Activated CD4-positive, alpha-beta memory T cell treated with anti-CD3 and anti-CD28 coated beads for 36 hours (primary cell): ENCODE measurements at regions not wholly inside any gene's neighbourhood (a gene's known extent, or its start where the extent isn't known, plus 50 kb on each side); places are given as distances from the start of the nearest gene placed in this dataset.
"Not testable (repeated sequence)": the region's sequence is repeated elsewhere in the genome, so short reads cannot be mapped to it uniquely, and the experiment has no call there.

Experiments
- CTCF ChIA-PET: fragments of 350-600 bp; sonication (Branson Sonifier 250); formaldehyde crosslinking; loops from one replicate; lab custom pipeline; 2021; ENCODE audit warnings: antibody characterized with exemption, inconsistent platforms; lab: Charles Lee
- POLR2A ChIA-PET: fragments of 350-600 bp; sonication (Branson Sonifier 250); formaldehyde crosslinking; loops from one replicate; lab custom pipeline; 2021; ENCODE audit warnings: antibody characterized with exemption; lab: Charles Lee
- DNase-seq: peaks from one replicate; pipeline ENCODE4 v3.0.0-alpha.2; 2020
- H3K27ac Mint-ChIP-seq: one replicate; pipeline ENCODE4 v1.8.0; 2021; ENCODE audit warnings: mixed read lengths
- H3K27me3 Mint-ChIP-seq: one replicate; pipeline ENCODE4 v1.8.0; 2021; ENCODE audit warnings: mixed read lengths
- H3K36me3 Mint-ChIP-seq: one replicate; pipeline ENCODE4 v1.8.0; 2021; ENCODE audit warnings: mixed read lengths
- H3K4me1 Mint-ChIP-seq: one replicate; pipeline ENCODE4 v1.8.0; 2021; ENCODE audit warnings: low read depth, mixed read lengths
- H3K4me3 Mint-ChIP-seq: one replicate; pipeline ENCODE4 v1.8.0; 2021; ENCODE audit warnings: mild to moderate bottlenecking, mixed read lengths
- H3K9me3 Mint-ChIP-seq: one replicate; pipeline ENCODE4 v1.8.0; 2021; ENCODE audit warnings: mixed read lengths
- intact Hi-C: fragments of 100-400 bp; cut with micrococcal nuclease; formaldehyde crosslinking; loops from one replicate; pipeline ENCODE4 v1.15.1; 2023

GRCh38 chr6:4412077-4412476 is 276.7 kb upstream of the ECI2 start:
- Mint-ChIP-seq H3K4me3 (no peak overlapping the region), H3K4me1 (no peaks in the 10 kb centered on the region), H3K27me3 (peaks cover 5% of the 10 kb centered on the region), H3K36me3 (no peaks in the 10 kb centered on the region), H3K9me3 (no peaks in the 10 kb centered on the region), H3K27ac (no peak overlapping the region)
- POLR2A ChIA-PET, result no interaction called here
- no peak for DNase-seq
- CTCF ChIA-PET, result no interaction called here
- intact Hi-C loops, result no loop called here

DNA sequence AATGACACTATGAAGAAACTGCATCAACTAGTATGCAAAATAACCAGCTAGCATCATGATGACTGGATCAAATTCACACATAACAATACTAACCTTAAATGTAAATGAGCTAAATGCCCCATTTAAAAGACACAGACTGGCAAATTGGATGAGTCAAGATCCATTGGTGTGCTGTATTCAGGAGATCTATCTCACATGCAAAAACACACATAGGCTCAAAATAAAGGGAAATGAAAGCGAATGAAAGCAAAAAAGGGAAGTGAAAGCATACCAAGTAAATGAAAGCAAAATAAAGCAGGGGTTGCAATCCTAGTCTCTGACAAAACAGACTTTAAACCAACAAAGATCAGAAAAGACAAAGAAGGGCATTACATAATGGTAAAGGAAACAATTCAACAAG is 272.3 kb upstream of the ECI2 start:
- H3K27ac Mint-ChIP-seq, CTCF ChIA-PET, H3K36me3 Mint-ChIP-seq, H3K9me3 Mint-ChIP-seq, POLR2A ChIA-PET, intact Hi-C loops, DNase-seq, H3K27me3 Mint-ChIP-seq, H3K4me3 Mint-ChIP-seq, H3K4me1 Mint-ChIP-seq: not testable (repeated sequence)

DNA sequence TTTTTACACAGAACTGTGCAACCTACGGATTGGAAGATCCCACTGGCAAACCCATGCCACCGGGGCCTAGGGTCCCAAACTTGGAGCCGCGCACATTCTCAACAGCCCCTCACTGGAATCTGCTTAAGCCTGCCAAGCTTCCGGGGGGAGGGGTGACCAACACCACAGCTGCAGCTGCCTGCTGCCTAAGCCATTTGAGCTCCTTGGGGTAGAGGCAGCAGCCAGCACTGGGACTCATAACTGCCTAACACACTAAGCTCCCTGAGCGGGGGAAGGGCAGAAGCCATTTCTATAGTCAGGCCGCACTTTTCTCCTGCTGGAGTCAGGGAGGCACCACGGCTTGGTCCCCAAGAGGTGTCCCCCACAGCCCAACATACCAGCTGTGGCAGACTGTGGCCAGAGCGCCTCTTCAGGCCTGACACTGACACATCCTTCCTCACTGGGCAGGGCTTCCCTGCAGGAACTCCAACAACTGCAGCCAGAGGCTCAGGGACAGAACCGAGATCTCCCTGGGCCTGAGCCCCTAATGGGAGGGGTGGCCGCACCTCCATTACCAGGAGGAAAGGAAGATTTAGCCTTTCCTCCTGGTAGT is 270.3 kb upstream of the ECI2 start:
- no peaks in the 10 kb centered on the region for H3K4me1 Mint-ChIP-seq
- no peak overlapping the region for H3K27ac Mint-ChIP-seq
- POLR2A ChIA-PET, result no interaction called here
- H3K4me3 Mint-ChIP-seq, result no peak overlapping the region
- no peaks in the 10 kb centered on the region for H3K36me3 Mint-ChIP-seq
- DNase-seq, result no peak
- CTCF ChIA-PET, result no interaction called here
- no peaks in the 10 kb centered on the region for H3K9me3 Mint-ChIP-seq
- intact Hi-C loops, result no loop called here
- peaks cover 6% of the 10 kb centered on the region for H3K27me3 Mint-ChIP-seq

GRCh38 chr6:4404415-4404814 is 269.0 kb upstream of the ECI2 start:
- Mint-ChIP-seq H3K4me3 (no peak overlapping the region), H3K4me1 (no peaks in the 10 kb centered on the region), H3K36me3 (no peaks in the 10 kb centered on the region), H3K27me3 (peaks cover 6% of the 10 kb centered on the region), H3K9me3 (no peaks in the 10 kb centered on the region), H3K27ac (no peak overlapping the region)
- ChIA-PET POLR2A (no interaction called here), CTCF (no interaction called here)
- DNase-seq, result no peak
- intact Hi-C loops, result no loop called here

DNA sequence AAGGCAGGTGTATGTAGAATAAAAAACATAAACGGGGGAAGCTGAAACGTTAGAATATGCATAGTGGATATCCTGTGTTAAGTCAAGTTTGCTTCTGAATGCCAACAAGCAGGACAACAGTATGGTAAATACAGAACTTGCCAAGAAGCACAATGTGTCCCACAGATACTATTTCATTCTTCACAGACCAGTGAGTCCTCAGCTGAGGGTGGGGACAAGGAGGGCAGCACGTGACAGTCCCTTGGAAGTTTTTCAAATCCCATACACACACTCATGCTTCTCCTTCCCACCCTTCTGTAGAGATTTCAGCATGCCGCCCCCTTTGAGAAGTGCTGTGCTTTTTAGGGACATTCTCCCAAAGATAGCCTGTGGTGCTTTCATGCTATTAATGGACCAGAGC is 268.5 kb upstream of the ECI2 start:
- DNase-seq, result no peak
- ChIA-PET POLR2A (no interaction called here), CTCF (no interaction called here)
- Mint-ChIP-seq H3K27me3 (peaks cover 6% of the 10 kb centered on the region), H3K36me3 (no peaks in the 10 kb centered on the region), H3K9me3 (no peaks in the 10 kb centered on the region), H3K27ac (no peak overlapping the region), H3K4me3 (no peak overlapping the region), H3K4me1 (no peaks in the 10 kb centered on the region)
- intact Hi-C loops, result no loop called here

- Mint-ChIP-seq H3K4me1 (no peaks in the 10 kb centered on the region), H3K27me3 (peaks cover 6% of the 10 kb centered on the region), H3K9me3 (no peaks in the 10 kb centered on the region), H3K4me3 (no peak overlapping the region), H3K27ac (no peak overlapping the region), H3K36me3 (no peaks in the 10 kb centered on the region)
- POLR2A ChIA-PET, result no interaction called here
- intact Hi-C loops, result no loop called here
- DNase-seq, result no peak
- CTCF ChIA-PET, result no interaction called here
Measured at GRCh38 chr6:4403023-4403752, 267.8 kb upstream of the ECI2 start.

- H3K36me3 Mint-ChIP-seq, result no peaks in the 10 kb centered on the region
Measured at GRCh38 chr6:4402477-4402976, 267.2 kb upstream of the ECI2 start.

GRCh38 chr6:4401408-4402368 is 266.3 kb upstream of the ECI2 start:
- ChIA-PET POLR2A (no interaction called here), CTCF (no interaction called here)
- Mint-ChIP-seq H3K27ac (no peak overlapping the region), H3K36me3 (no peaks in the 10 kb centered on the region), H3K27me3 (peaks cover 4% of the 10 kb centered on the region), H3K9me3 (no peaks in the 10 kb centered on the region), H3K4me1 (no peaks in the 10 kb centered on the region), H3K4me3 (no peak overlapping the region)
- intact Hi-C loops, result no loop called here
- DNase-seq, result no peak

More at GRCh38 chr6:4402477-4402976, 267.2 kb upstream of the ECI2 start:
- ChIA-PET POLR2A (no interaction called here), CTCF (no interaction called here)
- no peak overlapping the region for H3K27ac Mint-ChIP-seq
- intact Hi-C loops, result no loop called here
- peaks cover 4% of the 10 kb centered on the region for H3K27me3 Mint-ChIP-seq
- no peak for DNase-seq
- no peaks in the 10 kb centered on the region for H3K4me1 Mint-ChIP-seq
- H3K4me3 Mint-ChIP-seq, result no peak overlapping the region
- no peaks in the 10 kb centered on the region for H3K9me3 Mint-ChIP-seq

GRCh38 chr6:4399656-4400055 is 264.3 kb upstream of the ECI2 start:
- no peak overlapping the region for H3K27ac Mint-ChIP-seq
- H3K9me3 Mint-ChIP-seq, result no peaks in the 10 kb centered on the region
- no peaks in the 10 kb centered on the region for H3K36me3 Mint-ChIP-seq
- no peak overlapping the region for H3K4me3 Mint-ChIP-seq
- DNase-seq, result no peak
- peaks cover 8% of the 10 kb centered on the region for H3K27me3 Mint-ChIP-seq
- H3K4me1 Mint-ChIP-seq, result no peaks in the 10 kb centered on the region
- ChIA-PET POLR2A (no interaction called here), CTCF (no interaction called here)
- intact Hi-C loops, result no loop called here

DNA sequence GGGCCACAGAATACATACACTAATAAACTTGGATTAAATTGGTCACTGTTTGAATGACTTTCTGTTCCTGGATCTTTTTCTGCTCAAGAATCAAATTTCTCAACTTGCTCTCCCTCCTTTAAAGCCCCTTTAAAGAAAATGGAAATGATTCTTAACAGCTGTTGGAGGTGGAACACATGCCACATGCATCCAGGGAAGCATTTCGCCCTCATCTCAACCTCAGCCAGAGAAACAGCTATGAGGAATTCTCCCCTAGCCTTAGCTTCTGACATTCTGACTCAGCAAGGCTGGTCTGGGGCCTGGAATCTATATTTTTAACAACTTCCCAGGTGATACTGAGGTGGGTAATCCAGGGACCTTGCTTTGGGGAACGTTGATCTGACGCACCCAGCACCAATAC is 263.4 kb upstream of the ECI2 start:
- Mint-ChIP-seq H3K36me3 (no peaks in the 10 kb centered on the region), H3K27me3 (peaks cover 8% of the 10 kb centered on the region), H3K4me3 (no peak overlapping the region), H3K4me1 (no peaks in the 10 kb centered on the region), H3K9me3 (no peaks in the 10 kb centered on the region), H3K27ac (no peak overlapping the region)
- POLR2A ChIA-PET, result no interaction called here
- intact Hi-C loops, result no loop called here
- CTCF ChIA-PET, result no interaction called here
- DNase-seq, result no peak

DNA sequence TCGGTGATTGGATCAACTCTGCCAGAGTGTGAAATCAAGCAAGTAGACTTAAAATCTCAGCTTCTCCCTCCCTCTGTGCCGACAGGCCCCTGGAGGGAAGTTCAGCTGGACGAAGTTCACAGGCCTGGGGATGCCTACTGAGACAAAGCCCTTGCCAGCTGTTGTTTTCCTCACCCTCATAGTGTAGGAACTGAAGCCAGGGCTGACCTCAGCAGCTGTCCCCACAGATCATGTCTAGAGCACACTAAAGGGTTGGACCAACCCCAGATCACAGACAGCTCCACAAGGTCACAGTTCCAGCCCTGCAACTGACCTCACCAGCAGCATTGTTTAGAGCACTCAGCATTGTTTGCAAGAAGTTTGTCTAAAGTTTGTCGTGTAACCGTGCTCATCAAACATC is 261.9 kb upstream of the ECI2 start:
- intact Hi-C loops, result no loop called here
- Mint-ChIP-seq H3K4me3 (no peak overlapping the region), H3K36me3 (no peaks in the 10 kb centered on the region), H3K9me3 (no peaks in the 10 kb centered on the region), H3K27ac (no peak overlapping the region), H3K4me1 (no peaks in the 10 kb centered on the region), H3K27me3 (peaks cover 7% of the 10 kb centered on the region)
- ChIA-PET POLR2A (no interaction called here), CTCF (no interaction called here)
- no peak for DNase-seq

DNA sequence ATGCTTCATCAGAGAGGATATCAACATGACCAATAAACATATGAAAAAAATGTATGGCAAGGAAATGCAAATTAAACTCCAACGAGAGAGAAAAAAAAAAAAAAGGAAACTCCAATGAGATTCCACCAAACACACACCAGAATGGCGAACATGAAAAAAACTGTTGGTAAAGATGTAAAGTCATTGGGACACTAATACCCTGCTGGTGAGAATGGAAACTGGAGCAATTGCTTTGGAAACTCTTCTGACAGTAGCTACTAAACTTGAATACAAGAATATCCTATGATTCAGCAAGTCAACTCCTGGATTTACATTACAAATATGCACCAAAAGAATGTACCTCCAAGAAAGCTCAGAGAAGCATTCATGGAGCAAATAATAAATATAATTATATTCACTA is 260.7 kb upstream of the ECI2 start:
- CTCF ChIA-PET, result no interaction called here

More for the DNA sequence above, 260.7 kb upstream of the ECI2 start:
- H3K27ac Mint-ChIP-seq, result no peak overlapping the region
- intact Hi-C loops, result no loop called here
- H3K36me3 Mint-ChIP-seq, result no peaks in the 10 kb centered on the region
- peaks cover 7% of the 10 kb centered on the region for H3K27me3 Mint-ChIP-seq
- no peaks in the 10 kb centered on the region for H3K9me3 Mint-ChIP-seq
- DNase-seq, result no peak
- no peaks in the 10 kb centered on the region for H3K4me1 Mint-ChIP-seq
- H3K4me3 Mint-ChIP-seq, result no peak overlapping the region
- POLR2A ChIA-PET, result no interaction called here
